ENCODE measurements at regions not wholly inside any gene's neighbourhood (a gene's known extent, or its start where the extent isn't known, plus 50 kb on each side); places are given as distances from the start of the nearest gene placed in this dataset.

DNA sequence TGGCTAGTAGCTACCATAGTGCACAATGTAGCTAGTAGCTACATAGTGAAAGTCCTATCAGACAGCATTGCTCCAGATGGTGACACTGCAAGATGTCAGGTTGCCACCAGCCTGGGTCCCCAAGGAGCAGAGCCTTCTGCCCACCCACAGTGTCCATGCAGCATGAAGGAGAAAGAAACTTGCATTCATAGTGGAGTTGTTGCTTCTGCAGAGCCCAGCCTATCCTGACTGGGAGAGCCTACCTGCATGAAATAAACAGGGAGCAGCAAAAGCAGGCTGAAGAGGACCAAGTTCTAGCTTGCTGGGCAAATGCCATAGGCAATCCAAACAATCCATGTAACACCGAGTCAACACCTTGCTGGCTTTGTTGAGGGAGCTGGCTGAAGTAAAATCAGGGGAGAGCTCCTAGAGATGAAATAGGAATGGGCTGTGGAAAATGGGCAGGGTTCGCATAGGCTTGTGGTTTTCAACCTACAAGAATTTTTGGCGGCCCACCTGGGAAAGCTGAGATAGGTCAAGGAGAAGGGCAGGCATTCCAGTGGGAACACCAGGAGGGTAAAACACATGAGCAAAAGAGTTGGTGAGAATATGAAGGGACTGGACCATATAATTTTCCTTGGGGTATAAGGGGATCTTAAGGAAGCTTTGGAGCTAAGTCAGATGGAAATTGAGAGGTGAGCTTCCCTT lies 195.8 kb downstream of the CYP26B1 start:
- no peak for DNase-seq

DNA sequence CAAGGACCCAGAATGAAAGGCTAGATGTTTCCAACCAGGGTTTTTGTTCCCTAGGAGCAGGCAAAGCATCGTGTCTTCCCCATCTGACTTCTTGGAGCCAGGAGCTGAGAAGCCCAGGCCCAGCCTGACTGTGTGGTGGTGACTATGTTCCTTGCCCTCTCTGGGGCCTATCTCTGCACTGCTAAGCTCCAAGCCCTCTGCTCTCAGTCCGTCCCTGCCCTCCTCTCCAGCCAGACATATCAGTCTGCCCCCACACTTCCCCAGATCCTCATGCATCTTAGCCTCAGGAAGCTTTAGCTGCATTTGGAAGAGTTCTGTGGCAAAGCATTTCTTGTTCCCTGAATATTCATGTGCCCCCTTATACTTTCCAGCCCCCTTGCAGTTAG lies 196.6 kb downstream of the CYP26B1 start:
- DNase-seq = no peak

- no peak for DNase-seq
Observed at GRCh38 chr2:71950256-71951082, 197.2 kb downstream of the CYP26B1 start.

DNA sequence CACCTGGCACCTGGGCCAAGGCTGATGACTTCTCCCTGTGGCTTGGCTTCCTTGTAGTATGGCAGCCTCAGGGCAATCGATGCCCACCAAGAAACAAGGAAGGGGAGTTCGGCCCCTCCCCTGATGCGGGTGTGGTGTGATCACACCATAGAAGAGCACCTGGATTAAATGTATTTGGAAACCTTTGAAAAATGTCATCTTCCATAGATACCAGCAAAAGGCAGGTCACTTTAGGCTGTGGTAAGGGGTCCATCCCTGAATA lies 198.2 kb downstream of the CYP26B1 start:
- DNase-seq = no peak

DNA sequence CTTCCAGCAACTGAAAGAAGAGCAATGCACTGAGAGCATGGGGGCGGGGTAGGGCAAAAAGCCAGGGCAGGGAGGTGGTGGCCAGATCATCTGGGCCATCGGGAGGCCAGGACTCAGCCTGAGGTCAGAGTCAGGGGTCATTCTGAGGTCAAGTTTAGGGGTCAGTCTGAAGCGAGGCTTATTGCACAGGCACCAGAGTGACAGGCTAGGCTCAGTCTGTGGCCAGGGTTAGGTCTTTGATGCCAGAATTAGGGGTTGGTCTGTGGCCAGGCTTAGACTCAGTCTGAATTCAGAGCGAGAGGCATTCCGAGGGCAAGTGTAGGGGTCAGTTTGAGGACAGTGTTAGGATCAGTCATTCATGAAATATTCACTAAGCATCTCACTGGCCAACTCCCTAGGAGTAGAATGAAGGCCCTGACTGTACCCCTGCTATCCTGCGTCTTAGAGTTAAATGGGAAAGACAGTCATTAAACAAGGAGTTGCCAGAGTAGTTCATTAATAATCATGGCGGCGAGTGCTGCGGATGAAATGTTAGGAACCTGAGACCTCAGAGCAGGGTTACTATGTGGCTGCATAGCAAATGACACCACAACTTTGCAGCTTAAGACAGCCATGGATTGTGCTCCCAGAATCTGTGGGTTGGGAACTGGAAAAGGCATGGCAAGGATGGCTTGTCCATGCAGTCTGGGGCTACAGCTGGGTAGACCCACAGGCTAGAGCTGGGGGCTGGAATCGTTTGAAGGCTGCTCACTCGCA lies 198.7 kb downstream of the CYP26B1 start:
- no peak for DNase-seq

DNA sequence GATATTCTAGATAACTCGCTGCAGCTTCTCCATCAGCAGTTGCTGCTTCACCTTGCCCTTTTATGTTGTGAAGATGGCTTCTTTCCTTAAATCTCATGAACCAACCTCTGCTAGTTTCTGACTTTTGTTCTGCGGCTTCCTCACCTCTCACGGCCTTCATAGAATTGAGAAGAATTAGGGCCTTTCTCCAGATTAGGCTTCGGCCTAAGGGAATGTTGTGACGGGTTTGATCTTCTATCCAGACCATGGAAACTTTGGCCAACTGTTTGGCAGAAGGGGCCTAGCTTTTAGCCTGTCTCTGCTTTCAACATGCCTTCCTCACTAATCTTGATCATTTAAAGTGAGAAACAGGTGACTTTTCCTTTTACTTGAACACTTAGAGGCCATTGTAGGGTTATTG lies 199.9 kb downstream of the CYP26B1 start:
- no peak for DNase-seq

DNA sequence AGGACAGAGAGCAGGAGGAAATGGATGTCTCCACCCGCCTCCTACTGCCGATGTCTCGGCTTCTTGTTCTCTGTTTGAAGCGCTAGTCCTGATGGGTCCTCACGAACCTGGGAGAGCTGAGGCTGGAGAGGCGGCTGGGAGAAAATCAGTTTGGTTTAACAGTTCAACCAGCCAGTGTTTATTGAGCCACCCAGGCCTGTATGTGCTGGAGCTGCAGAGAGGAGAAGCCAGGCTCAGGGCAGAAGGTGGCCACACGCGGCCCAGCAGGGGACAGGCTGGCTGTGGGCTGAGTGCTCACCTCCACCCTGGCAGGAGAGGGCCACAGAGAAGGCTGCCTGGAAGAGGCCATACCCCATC lies 202.1 kb downstream of the CYP26B1 start:
- no peak for DNase-seq

GRCh38 chr2:71944806-71945602 lies 202.7 kb downstream of the CYP26B1 start:
- DNase-seq = no peak

DNA sequence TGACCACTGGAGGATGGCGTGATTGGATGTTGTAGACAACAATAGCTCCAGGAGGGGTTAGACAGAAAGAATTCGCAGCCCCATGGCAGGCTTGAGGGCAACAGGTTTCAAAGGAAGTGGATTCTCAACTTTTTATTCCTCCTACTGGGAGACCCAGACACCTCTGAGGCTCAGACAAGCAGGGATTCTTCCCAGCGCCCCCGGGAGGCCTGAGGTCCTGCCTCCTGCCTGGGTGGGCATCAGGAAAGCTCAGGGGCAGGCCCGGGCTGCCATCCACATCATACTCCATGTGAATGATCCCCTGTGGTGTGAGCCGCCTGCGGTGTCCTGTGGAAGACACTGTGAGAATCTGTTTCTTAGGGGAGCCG lies 203.5 kb downstream of the CYP26B1 start:
- DNase-seq = no peak

DNA sequence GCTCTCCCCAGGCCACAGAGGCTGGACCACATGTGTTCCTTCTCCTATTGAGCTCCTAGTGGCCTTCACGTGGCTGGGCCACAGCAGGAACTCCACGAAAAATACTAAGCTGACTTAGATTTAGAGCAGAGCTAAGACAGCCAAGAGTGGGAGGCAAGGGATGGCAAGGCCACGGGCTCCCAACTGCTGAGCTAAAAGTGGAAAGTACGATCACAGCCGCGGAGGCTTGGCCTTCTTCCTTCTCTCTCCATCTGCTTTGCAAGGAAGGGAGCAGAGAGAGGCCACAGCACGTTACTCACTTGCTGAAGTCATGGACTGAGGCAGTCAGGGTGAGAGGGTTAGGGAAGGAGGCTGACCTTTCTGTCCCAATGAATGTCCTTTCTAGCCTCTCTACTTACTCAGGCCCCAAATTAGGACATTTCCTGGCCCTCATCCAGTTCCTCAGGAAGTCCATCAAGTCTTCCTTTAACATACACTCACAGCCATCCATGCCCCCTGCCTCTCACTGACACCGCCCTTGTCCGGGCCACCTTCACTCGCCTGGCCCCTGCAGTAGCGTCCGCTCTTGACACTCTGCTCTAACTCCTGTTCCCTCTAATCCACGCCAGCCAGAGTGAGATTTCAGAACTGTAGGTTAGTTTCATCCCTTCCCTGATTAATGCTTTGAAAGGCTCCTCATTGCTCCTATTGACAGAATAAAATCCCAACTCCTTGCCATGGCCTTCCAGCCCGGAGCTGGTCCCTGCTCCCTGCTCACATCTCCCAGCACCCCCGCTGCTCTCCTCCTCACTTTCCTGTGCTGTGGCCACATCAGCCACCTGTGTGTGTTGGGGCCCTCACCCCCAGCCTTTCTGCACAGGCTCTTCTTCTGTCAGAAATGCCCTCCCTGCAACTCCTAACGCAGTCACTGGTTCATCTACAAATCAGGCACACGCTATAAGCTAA lies 204.2 kb downstream of the CYP26B1 start:
- no peak for DNase-seq

DNA sequence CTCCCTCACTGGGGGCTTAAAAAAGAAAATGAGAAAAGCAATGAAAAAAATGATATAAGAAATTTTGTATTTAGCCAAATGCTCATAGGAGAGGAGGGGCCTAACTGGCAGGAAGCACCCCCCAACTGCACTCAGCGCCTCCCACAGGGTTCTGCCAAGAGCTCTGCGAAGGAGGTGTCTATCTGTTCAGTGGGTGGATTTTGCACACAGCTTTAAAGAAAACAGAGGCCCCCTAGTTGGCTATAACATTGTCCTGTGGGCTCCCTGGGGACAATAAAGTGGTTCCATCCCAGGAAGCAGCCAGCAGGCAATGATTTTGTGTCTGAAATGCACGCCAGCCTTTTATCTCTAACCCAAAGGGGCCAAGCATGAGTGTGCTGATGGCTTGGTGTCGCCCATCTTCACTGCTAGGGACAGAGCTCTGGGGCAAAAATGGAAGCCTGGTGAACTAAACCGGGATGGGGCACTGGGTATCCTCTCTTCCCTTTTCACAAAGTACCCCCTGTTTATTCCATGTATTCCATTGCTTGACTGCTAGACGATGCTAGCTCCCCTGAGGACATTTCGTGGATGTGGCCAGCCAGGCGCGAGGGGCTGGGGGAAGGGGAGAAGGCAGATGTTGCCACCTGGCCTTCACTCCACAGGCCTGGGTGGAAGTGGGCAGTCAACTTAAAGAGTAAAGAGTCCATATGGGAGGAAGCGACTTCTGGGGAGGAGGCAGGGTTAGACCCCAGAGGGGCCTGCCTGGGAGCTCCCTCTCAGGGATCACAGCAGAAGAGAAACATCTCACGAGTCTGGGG lies 205.7 kb downstream of the CYP26B1 start:
- no peak for DNase-seq

DNA sequence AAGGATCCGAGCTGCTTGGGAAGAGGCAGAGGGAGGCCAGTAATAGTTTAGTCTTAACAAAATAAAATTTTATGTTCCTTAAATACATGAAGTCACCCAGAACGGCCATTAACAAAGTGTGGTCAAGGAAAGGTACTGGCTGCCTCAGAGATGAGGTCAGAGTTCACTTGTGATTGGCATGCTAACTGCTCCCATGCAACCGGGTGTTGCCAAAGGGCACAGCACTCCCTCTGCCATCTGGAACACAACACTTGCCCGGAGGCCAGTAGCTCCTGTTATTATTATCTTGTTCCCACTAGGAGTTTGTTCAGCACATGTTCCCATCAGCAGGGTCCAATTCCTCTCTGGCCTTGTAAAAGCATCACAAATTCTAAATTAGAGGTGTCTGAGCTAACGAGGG lies 207.0 kb downstream of the CYP26B1 start:
- no peak for DNase-seq

- no peak for DNase-seq
Observed at GRCh38 chr2:71939588-71940535, 207.8 kb downstream of the CYP26B1 start.

- no peak for DNase-seq
Observed at GRCh38 chr2:71938659-71939587, 208.7 kb downstream of the CYP26B1 start.

DNA sequence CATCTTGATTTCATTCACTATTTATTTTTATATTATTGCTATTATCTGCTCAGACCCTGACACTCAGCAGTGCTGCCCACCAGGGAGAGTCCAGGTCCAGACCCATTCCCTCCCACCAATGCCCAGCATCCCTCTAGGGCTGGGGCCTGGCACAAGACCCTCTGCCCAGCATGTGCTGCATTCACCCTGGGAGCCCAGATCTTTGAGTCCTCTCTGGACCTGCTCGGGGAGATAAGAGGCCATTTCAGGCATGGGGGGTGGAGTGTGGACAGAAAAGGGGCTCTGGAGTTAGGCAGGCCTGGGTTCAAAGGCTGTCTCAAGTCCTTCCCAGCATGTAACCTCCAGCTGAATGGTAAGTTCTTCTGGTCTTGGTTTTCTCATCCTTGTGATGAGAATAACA lies 209.6 kb downstream of the CYP26B1 start:
- no peak for DNase-seq

DNA sequence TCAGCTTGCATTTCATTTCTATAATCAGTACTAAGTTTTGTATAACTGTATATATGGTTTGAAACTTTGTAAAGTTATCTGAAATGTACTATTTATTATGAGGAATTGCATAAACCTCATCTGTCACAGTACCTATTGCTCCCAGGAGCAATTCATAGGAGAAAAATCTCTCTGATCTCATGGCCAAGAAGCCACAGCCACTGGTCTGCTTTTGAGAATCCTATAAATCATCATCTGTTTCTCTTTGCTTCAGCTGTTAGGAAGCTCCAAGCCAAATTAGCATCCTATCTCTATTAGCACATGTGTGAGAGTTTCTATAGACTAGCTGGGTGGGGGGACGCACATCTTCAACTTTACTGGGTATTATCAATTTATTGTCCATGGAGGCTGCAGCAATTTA lies 210.3 kb downstream of the CYP26B1 start:
- DNase-seq = no peak

- no peak for DNase-seq
Observed at GRCh38 chr2:71936076-71937030, 211.3 kb downstream of the CYP26B1 start.

Data from Kasumi-1 (cell line).